ENCODE measurements at regions not wholly inside any gene's neighbourhood (a gene's known extent, or its start where the extent isn't known, plus 50 kb on each side); places are given as distances from the start of the nearest gene placed in this dataset.

GRCh38 chr5:54656261-54656728, 138.7 kb downstream of the SNX18 start:
- TF ChIP-seq, protein P1, sequence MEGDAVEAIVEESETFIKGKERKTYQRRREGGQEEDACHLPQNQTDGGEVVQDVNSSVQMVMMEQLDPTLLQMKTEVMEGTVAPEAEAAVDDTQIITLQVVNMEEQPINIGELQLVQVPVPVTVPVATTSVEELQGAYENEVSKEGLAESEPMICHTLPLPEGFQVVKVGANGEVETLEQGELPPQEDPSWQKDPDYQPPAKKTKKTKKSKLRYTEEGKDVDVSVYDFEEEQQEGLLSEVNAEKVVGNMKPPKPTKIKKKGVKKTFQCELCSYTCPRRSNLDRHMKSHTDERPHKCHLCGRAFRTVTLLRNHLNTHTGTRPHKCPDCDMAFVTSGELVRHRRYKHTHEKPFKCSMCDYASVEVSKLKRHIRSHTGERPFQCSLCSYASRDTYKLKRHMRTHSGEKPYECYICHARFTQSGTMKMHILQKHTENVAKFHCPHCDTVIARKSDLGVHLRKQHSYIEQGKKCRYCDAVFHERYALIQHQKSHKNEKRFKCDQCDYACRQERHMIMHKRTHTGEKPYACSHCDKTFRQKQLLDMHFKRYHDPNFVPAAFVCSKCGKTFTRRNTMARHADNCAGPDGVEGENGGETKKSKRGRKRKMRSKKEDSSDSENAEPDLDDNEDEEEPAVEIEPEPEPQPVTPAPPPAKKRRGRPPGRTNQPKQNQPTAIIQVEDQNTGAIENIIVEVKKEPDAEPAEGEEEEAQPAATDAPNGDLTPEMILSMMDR (IDR thresholded peaks at IDR 0.05): no peak
- TF ChIP-seq POLR2A (IDR thresholded peaks at IDR 0.05): no peak

Data from Peyer's patch (tissue), 4 donors.